Neural cell (in vitro differentiated cells): ENCODE measurements at regions not wholly inside any gene's neighbourhood (a gene's known extent, or its start where the extent isn't known, plus 50 kb on each side); places are given as distances from the start of the nearest gene placed in this dataset.

Experiments used
- CTCF ChIP-seq: fragments of 450-650 bp; IDR thresholded peaks from 2 replicates; pipeline ENCODE4 v1.5.1; 2014; ENCODE audit warnings: antibody characterized with exemption, mild to moderate bottlenecking, moderate library complexity; ENCODE audit not compliant: poor library complexity, severe bottlenecking
- EP300 ChIP-seq: fragments of 450-650 bp; conservative IDR thresholded peaks from 2 replicates; pipeline ENCODE4 v1.6.1; 2014; ENCODE audit warnings: antibody characterized with exemption, mild to moderate bottlenecking, moderate library complexity; ENCODE audit not compliant: poor library complexity, severe bottlenecking
- EZH2 ChIP-seq: fragments of 200-600, 300-800 bp; shearing (Covaris generic), sonication (generic); IDR thresholded peaks from 2 replicates; pipeline ENCODE4 v1.6.1; 2014; ENCODE audit warnings: antibody characterized with exemption, low read length, borderline replicate concordance, mild to moderate bottlenecking; ENCODE audit not compliant: insufficient read depth, poor library complexity, severe bottlenecking
- MXI1 ChIP-seq: fragments of 450-650 bp; conservative IDR thresholded peaks from 2 replicates; pipeline ENCODE4 v1.6.1; 2014; ENCODE audit warnings: antibody characterized with exemption, mild to moderate bottlenecking; ENCODE audit not compliant: poor library complexity, severe bottlenecking
- POLR2AphosphoS5 ChIP-seq: IDR thresholded peaks from 2 replicates; pipeline ENCODE4 v1.6.1; 2012
- RAD21 ChIP-seq: fragments of 450-650 bp; conservative IDR thresholded peaks from 2 replicates; pipeline ENCODE4 v1.6.1; 2014; ENCODE audit warnings: antibody characterized with exemption, mild to moderate bottlenecking, moderate library complexity
- REST ChIP-seq: IDR thresholded peaks from 2 replicates; pipeline ENCODE4 v1.6.1; 2012; ENCODE audit warnings: borderline replicate concordance
- SMC3 ChIP-seq: fragments of 450-650 bp; conservative IDR thresholded peaks from 2 replicates; pipeline ENCODE4 v1.6.1; 2014; ENCODE audit warnings: antibody characterized with exemption, mild to moderate bottlenecking, moderate library complexity; ENCODE audit not compliant: poor library complexity
- TAF1 ChIP-seq: IDR thresholded peaks from 2 replicates; pipeline ENCODE4 v1.6.1; 2012; ENCODE audit warnings: low read depth

- TF ChIP-seq RAD21 (no peak), EP300 (no peak), CTCF (no peak), SMC3 (no peak), POLR2AphosphoS5 (no peak), EZH2 (no peak), REST (no peak), TAF1 (no peak), MXI1 (no peak)
These were observed 337.1 kb upstream of the OR4E1 start for GRCh38 chr14:22010545-22011252.
